T-helper 2 cell (primary cell): ENCODE measurements at regions not wholly inside any gene's neighbourhood (a gene's known extent, or its start where the extent isn't known, plus 50 kb on each side); places are given as distances from the start of the nearest gene placed in this dataset.
"Not testable (repeated sequence)": the region's sequence is repeated elsewhere in the genome, so short reads cannot be mapped to it uniquely, and the experiment has no call there.

Source experiments
- DNase-seq, 5 experiments: peaks; one replicate each; pipeline versions ENCODE4 v3.0.0 to v3.0.0-alpha.2; 2012 to 2022

- DNase-seq: peak in 1 of 5 experiments; percentile 19
Measured at GRCh38 chr9:68593760-68594159, 53.1 kb upstream of the TMEM252 start.

GRCh38 chr9:68595868-68596267 is 55.2 kb upstream of the TMEM252 start:
- no peak for DNase-seq

GRCh38 chr9:68597362-68597997 is 56.8 kb upstream of the TMEM252 start:
- no peak for DNase-seq

- DNase-seq: no peak
Measured at GRCh38 chr9:68599826-68600225, 59.1 kb upstream of the TMEM252 start.

- no peak for DNase-seq
Measured at GRCh38 chr9:68601081-68601480, 60.4 kb upstream of the TMEM252 start.

GRCh38 chr9:68603371-68603770 is 62.7 kb upstream of the TMEM252 start:
- DNase-seq: no peak

GRCh38 chr9:68608763-68609162 is 68.1 kb upstream of the TMEM252 start:
- DNase-seq: no peak

GRCh38 chr9:68609901-68610415 is 69.3 kb upstream of the TMEM252 start:
- DNase-seq: no peak

GRCh38 chr9:68614121-68614520 is 73.4 kb upstream of the TMEM252 start:
- DNase-seq: no peak

- not testable (repeated sequence) for DNase-seq
Measured at GRCh38 chr9:68617011-68617410, 76.3 kb upstream of the TMEM252 start.

GRCh38 chr9:68619072-68619471 is 78.4 kb upstream of the TMEM252 start:
- DNase-seq: no peak

- DNase-seq: no peak
Measured at GRCh38 chr9:68619636-68620035, 79.0 kb upstream of the TMEM252 start.

- no peak for DNase-seq
Measured at GRCh38 chr9:68625559-68625958, 79.5 kb upstream of the PIP5K1B start.

GRCh38 chr9:68626526-68626925 is 78.5 kb upstream of the PIP5K1B start:
- no peak for DNase-seq

- no peak for DNase-seq
Measured at GRCh38 chr9:68627104-68627503, 77.9 kb upstream of the PIP5K1B start.

- no peak for DNase-seq
Measured at GRCh38 chr9:68627594-68627993, 77.4 kb upstream of the PIP5K1B start.

GRCh38 chr9:68629042-68629441 is 76.0 kb upstream of the PIP5K1B start:
- DNase-seq: no peak

- no peak for DNase-seq
Measured at GRCh38 chr9:68631811-68632210, 73.2 kb upstream of the PIP5K1B start.

- no peak for DNase-seq
Measured at GRCh38 chr9:68637020-68637419, 68.0 kb upstream of the PIP5K1B start.

GRCh38 chr9:68639261-68639660 is 65.8 kb upstream of the PIP5K1B start:
- DNase-seq: not testable (repeated sequence)

GRCh38 chr9:68640421-68641089 is 64.5 kb upstream of the PIP5K1B start:
- DNase-seq: no peak

GRCh38 chr9:68643901-68644809 is 60.9 kb upstream of the PIP5K1B start:
- peak in 1 of 5 experiments; percentile 18 for DNase-seq

- no peak for DNase-seq
Measured at GRCh38 chr9:68644831-68645230, 60.2 kb upstream of the PIP5K1B start.
